ACHN (cell line): ENCODE measurements at regions not wholly inside any gene's neighbourhood (a gene's known extent, or its start where the extent isn't known, plus 50 kb on each side); places are given as distances from the start of the nearest gene placed in this dataset.

ENCODE experiments used
- DNase-seq: peaks from one replicate; pipeline ENCODE4 v3.0.0-alpha.2; 2015
- in situ Hi-C: cut with HindIII; loops from 2 replicates; pipeline ENCODE4 v1.10.0; 2017; ENCODE audit warnings: low sequenced_read_pairs, low pct_ligation_motif_present, low pct_unique_long_range_greater_than_20kb

GRCh38 chr1:43052786-43053439 is 94.2 kb upstream of the SLC2A1 start:
- in situ Hi-C loops = loop anchor here (25.0 kb wide), 1 partner anchor 141 kb away; no protein-coding TSS in a partner anchor
- DNase-seq = no peak

DNA sequence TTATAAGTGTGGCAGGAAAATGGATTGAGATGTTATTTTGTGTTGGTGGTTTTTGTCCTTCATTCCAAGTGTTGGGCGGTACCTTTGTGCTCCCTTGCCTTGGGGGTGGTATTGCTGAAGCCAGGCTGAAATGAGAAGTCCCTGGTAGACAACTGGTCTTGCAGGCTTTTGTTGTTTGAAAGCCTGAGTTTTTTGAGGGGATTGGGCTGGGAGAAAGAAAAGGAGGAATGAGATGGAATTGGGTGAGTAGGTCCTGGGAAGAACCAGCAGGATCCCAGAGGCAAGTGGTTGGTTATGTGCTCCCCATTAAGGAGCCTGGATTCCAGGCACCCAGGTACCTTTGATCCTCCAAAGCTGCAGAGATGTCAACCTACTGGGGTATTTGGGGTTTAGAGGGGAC is 93.7 kb upstream of the SLC2A1 start:
- in situ Hi-C loops = loop anchor here (25.0 kb wide), 1 partner anchor 140 kb away; no protein-coding TSS in a partner anchor
- DNase-seq = no peak

DNA sequence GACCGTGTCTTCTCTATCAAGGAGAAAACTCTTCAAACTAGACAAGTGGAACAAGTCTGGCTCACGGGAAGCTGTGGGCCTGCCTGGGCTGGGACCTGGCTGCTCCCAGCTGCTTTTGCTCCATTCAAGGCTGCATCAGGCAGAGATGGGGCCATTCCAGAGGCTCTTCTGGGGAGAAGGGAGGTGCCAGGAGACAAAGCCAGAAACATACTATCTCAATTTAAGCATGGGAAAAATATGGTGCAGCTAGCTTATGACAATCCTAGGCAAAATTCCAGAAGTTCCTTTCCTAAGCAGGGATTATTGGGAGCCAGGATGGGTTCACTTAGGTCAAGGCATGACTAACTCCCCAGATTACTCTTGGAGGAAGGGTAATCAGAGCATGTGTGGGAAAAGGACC is 90.8 kb upstream of the SLC2A1 start:
- in situ Hi-C loops = no loop called here
- no peak for DNase-seq

- in situ Hi-C loops = no loop called here
- no peak for DNase-seq
Measured at GRCh38 chr1:43048601-43049011, 89.9 kb upstream of the SLC2A1 start.

GRCh38 chr1:43047135-43047534 is 88.5 kb upstream of the SLC2A1 start:
- in situ Hi-C loops = no loop called here
- no peak for DNase-seq

DNA sequence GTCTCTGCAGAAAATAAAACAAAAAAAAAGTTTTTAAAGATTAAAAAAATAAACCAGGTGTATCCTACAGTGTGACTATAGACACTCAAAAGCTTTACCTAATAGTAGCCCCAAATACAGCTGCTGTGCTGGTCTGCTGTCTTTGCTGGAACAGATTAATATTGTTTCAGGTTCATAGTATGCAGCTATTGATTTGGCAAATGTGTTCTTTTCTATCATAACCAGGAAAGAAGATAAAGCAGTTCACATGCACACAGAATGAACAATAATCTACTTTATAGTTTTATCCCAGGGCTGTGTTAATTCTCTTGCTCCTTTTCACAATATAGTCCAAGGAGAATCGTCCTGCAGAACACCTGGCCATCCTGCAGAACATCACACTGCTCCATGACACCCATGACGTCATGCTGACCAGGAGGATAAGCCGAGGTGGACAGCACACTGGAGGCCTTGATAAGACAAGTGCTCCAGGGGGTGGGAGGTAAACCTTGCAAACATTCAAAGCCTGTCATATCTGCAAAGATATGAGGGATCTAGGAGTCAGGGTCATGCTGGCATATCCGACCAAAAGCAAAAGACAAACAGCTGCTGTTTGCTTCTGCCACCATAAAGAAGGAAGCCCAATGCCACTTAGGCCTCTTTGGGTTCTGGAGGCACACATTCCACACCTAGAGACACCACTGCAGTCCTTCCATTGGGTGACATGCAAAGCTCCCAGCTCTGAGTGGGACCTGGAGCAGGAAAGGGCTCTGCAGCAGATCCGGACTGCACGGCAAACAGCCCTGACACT is 86.1 kb upstream of the SLC2A1 start:
- DNase-seq = no peak
- in situ Hi-C loops = no loop called here

- in situ Hi-C loops = no loop called here
- no peak for DNase-seq
Measured at GRCh38 chr1:43043695-43044094, 85.0 kb upstream of the SLC2A1 start.

- DNase-seq = no peak
- in situ Hi-C loops = no loop called here
Measured at GRCh38 chr1:43042773-43043457, 84.2 kb upstream of the SLC2A1 start.

- DNase-seq = no peak
- in situ Hi-C loops = no loop called here
Measured at GRCh38 chr1:43042127-43042526, 83.5 kb upstream of the SLC2A1 start.

DNA sequence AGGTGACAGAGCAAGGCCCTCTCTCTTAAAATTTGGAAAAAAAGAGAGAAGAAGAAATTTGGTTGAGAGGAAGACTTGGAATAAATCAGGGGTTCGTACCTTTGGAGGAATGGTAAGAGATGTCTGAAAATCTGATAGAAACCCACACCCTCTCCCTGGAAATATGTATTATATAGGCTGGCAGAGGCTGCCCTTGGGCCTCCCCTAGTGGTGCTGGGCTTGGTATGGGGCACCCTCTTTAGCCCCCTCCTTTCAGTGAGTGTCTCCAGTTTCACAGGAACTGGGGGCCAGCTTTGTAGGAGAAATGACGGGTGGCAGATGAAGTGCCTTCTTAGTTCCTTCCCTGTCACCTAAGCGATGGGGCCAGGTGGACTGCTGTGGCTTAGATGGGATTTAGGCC is 82.9 kb upstream of the SLC2A1 start:
- in situ Hi-C loops = no loop called here
- no peak for DNase-seq

- in situ Hi-C loops = no loop called here
- DNase-seq = no peak
Measured at GRCh38 chr1:43039228-43040055, 80.8 kb upstream of the SLC2A1 start.

DNA sequence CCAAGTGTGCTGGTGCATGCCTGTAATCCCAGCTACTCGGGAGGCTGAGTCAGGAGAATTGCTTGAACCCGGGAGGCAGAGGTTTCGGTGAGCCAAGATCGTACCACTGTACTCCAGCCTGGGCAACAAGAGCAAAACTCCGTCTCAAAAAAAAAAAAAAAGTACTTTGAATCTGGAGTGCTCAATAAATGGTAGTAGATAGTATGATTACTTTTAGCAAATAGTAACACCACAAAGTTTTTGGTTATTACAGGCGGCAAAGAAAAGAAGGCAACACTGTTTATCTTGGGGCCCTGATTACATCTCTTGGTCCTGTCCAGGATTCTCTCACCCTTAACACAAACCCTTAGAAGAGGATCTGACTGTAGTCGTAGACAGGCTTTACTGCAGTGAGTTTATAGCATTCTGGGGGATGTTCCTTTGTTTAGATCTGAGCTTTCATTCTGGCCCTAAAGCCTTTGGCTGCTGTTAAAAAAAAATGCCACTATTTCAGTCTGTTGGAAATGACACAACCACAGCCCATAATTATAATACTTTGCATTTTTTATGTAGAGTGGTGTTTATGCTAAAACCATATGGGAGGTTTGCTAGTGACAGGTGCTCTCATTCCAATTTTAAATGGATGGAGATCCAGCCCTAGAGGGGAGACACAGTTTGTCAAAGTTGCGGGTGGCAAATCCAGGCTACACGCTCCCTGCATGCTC is 79.7 kb upstream of the SLC2A1 start:
- in situ Hi-C loops = no loop called here
- DNase-seq = no peak

GRCh38 chr1:43037466-43037865 is 78.8 kb upstream of the SLC2A1 start:
- in situ Hi-C loops = no loop called here
- DNase-seq = no peak

GRCh38 chr1:43036932-43037331 is 78.3 kb upstream of the SLC2A1 start:
- DNase-seq = no peak
- in situ Hi-C loops = no loop called here

DNA sequence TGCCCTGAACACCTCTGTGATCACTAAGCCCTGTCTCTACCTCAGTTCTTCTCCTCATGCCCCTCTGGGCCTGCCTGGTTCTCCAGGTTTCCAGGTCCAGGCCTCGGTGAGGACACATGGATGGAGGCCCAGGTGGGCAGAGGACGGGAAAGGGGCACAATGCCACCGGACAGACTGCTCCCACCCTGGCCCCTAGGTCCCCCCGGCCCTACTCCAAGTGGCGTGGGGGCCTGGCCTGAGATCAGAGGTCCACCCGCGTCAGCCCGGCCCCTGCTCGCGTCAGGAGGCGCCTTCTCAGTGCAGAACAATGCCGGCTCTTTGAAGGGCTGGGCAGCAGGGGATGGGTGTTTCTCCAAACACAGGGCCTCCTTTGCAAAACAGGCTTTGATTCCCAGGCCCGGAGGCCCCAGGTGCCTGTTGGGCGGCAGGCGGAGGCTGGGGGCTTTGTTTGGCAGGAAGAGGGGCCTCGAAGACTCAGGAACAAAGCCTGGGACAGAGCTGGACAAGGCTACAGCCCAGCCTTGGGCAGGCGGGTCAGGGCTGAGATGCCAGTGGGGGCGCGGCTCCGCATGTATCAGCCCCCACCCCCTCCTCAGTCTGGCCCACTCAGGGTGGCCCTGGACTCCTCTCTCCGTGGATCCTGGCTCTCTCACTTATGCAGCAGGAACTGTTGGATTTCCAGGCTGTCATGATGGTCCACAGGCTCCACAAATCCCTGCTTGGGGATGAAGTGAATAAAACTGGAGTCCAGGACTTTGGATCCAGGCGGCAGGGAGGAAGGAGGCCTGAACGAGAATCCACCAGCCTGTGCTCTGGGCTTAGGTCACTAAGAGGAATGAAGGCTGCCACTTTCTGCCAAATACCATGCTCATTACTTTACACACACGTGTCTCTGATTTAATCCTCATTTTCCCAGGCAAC is 77.4 kb upstream of the SLC2A1 start:
- in situ Hi-C loops = no loop called here
- no peak for DNase-seq

DNA sequence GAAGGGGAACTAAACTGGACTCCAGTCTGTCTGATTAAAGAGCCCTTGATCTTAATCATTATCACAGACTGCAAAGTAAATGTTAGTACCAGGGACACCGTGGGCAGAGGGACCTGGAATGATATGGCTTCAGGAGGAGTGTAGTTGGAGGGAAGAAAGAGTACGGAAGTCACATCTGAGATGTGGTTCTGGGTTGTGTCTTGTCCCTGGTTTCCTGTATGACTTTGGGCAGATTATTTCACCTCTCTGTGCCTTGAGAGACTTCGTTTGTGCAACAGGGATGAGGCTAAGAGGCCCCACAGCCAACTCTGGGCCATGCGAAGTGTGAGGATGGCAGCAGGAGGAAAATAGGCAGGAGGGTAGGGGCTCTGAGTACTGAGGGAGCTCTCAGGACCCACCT is 76.1 kb upstream of the SLC2A1 start:
- in situ Hi-C loops = no loop called here
- DNase-seq = no peak

DNA sequence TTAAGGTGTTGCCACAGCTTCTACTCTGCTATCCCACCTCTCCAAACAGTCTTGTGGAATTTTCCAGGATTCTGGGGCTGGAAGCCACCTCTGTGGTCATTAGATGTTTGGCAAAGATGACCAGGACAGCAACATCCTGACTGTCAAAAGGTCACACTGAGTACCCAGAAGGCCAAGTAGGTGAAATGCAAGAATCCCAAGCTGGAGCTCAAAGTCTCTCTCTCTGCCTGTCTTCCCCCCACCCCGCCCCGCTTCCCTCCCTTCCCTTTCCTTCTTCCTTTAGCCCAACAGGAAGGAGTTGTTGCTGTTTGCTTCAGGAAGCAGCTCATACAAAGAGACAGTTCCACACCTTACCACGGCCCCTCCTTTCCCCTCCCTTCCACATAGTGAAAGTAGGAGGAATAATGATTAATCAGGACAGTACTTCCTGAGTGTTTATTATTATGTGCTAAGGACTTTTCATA is 75.6 kb upstream of the SLC2A1 start:
- in situ Hi-C loops = no loop called here
- DNase-seq = no peak
